Panc1 (cell line): ENCODE measurements at regions not wholly inside any gene's neighbourhood (a gene's known extent, or its start where the extent isn't known, plus 50 kb on each side); places are given as distances from the start of the nearest gene placed in this dataset.

ENCODE experiments used
- ATAC-seq: fragments of 200-7000 bp; cut with Tn5 transposase; 2 replicates; pipeline ENCODE4 v1.9.1; 2020; ENCODE audit warnings: mild to moderate bottlenecking, moderate library complexity
- BruUV-seq: library from RNA; stranded (reverse); fragments of 400-500 nt; replicated peaks from 2 replicates; lab custom pipeline; 2021; lab: Mats Ljungman, UMichigan
- CTCF ChIA-PET: fragments of 300-600 bp; sonication (Branson Sonifier 250); formaldehyde crosslinking; loops from one replicate; lab custom pipeline; 2022; ENCODE audit warnings: antibody characterized with exemption; lab: Charles Lee
- POLR2A ChIA-PET: fragments of 300-600 bp; sonication (Branson Sonifier 250); formaldehyde crosslinking; loops from one replicate; lab custom pipeline; 2022; ENCODE audit warnings: antibody characterized with exemption; lab: Charles Lee
- DNase-seq: peaks from one replicate; pipeline ENCODE4 v3.0.0-alpha.2; 2010; ENCODE audit warnings: low read depth, low spot score
- H3K27ac ChIP-seq: 2 replicates; pipeline ENCODE4 v1.5.1; 2011; ENCODE audit warnings: mild to moderate bottlenecking, low read length, inconsistent platforms
- H3K27me3 ChIP-seq: fragments of 200-500 bp; sonication (Bioruptor generic); 2 replicates; pipeline ENCODE4 v1.6.0; 2014; ENCODE audit warnings: low read length, inconsistent platforms; ENCODE audit not compliant: control insufficient read depth, insufficient read depth
- H3K36me3 ChIP-seq: fragments of 200-500 bp; sonication (Bioruptor generic); 2 replicates; pipeline ENCODE4 v1.5.1; 2014; ENCODE audit warnings: inconsistent platforms, mild to moderate bottlenecking, low read length, moderate library complexity; ENCODE audit not compliant: control insufficient read depth, insufficient read depth
- H3K4me1 ChIP-seq: 2 replicates; pipeline ENCODE4 v1.5.1; 2011; ENCODE audit warnings: inconsistent platforms, mild to moderate bottlenecking, low read length, moderate library complexity; ENCODE audit not compliant: control insufficient read depth, insufficient read depth
- H3K4me3 ChIP-seq, 2 experiments: 2 replicates each; pipeline ENCODE4 v1.5.1; 2011 to 2012; ENCODE audit warnings: low read depth in 2 of 2, low read length in 2 of 2, mild to moderate bottlenecking in 2 of 2, inconsistent platforms in 1 of 2, moderate library complexity in 1 of 2
- H3K9me3 ChIP-seq: fragments of 200-500 bp; sonication (Bioruptor generic); 2 replicates; pipeline ENCODE4 v1.5.1; 2014; ENCODE audit warnings: low read depth, mild to moderate bottlenecking, inconsistent platforms, low read length, moderate library complexity; ENCODE audit not compliant: control insufficient read depth, insufficient read depth
- POLR2AphosphoS5 ChIP-seq: IDR thresholded peaks from 2 replicates; pipeline ENCODE4 v1.6.1; 2012; ENCODE audit warnings: mild to moderate bottlenecking, low read depth, low read length, moderate library complexity
- REST ChIP-seq, 2 experiments: IDR thresholded peaks; 2 replicates each; pipeline ENCODE4 v1.6.1; 2011 to 2012; ENCODE audit warnings: low read depth in 2 of 2, control low read depth in 1 of 2, low read length in 1 of 2, mild to moderate bottlenecking in 1 of 2, moderate library complexity in 1 of 2; ENCODE audit not compliant: insufficient read depth in 1 of 2
- SIN3A ChIP-seq: IDR thresholded peaks from 2 replicates; pipeline ENCODE4 v1.6.1; 2012; ENCODE audit warnings: low read depth, mild to moderate bottlenecking, low read length, moderate library complexity, borderline replicate concordance; ENCODE audit not compliant: insufficient read depth
- TCF7L2 ChIP-seq: IDR thresholded peaks from 2 replicates; pipeline ENCODE4 v1.6.1; 2011; ENCODE audit warnings: mild to moderate bottlenecking, low read depth, low read length, inconsistent platforms
- in situ Hi-C: cut with HindIII; loops from 2 replicates; pipeline ENCODE4 v1.10.0; 2016; ENCODE audit warnings: low sequenced_read_pairs, low pct_unique_long_range_greater_than_20kb
- intact Hi-C: fragments of 100-400 bp; cut with micrococcal nuclease; formaldehyde crosslinking; loops from one replicate; pipeline ENCODE4 v1.10.0; 2022; ENCODE audit not compliant: unreplicated experiment
- TF ChIP-seq, protein P1 (sequence below): fragments of 450-650 bp; IDR thresholded peaks from 2 replicates; pipeline ENCODE4 v1.5.1; 2017; ENCODE audit warnings: mild to moderate bottlenecking

DNA sequence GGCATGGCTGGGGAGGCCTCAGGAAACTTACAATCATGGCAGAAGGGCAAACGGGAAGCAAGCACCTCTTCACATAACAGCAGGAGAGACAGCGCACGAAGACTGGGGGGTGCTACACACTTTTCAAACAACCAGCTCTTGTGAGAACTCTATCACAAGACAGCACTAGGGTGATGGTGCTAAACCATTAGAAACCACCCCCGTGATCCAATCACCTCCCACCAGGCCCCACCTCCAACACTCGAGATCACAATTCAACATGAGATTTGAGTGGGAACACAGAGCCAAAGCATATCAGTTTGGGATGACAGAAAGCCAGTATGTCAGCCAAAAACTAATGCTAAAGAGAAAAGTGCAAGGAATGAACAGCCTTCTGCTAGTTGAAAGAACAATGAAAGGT is 309.8 kb upstream of the CCDC54 start:
- H3K4me1 ChIP-seq: no peaks in the 10 kb centered on the region
- ATAC-seq (no peak), DNase-seq (no peak)
- no peak overlapping the region for H3K4me3 ChIP-seq
- no peaks in the 10 kb centered on the region for H3K9me3 ChIP-seq
- H3K27ac ChIP-seq: no peak overlapping the region
- in situ Hi-C loops (no loop called here), intact Hi-C loops (loop anchor here (10.0 kb wide), 2 partner anchors 453 to 1383 kb away; no protein-coding TSS in a partner anchor)
- POLR2A ChIA-PET: no interaction called here
- CTCF ChIA-PET: no interaction called here
- no peaks in the 10 kb centered on the region; the same call in 1 of the 2 replicates for H3K36me3 ChIP-seq
- TF ChIP-seq SIN3A (no peak), POLR2AphosphoS5 (no peak), REST (IDR thresholded peaks at IDR 0.05; ENCODE audit: insufficient read depth in 1 of 2, low read depth in 2 of 2, low read length in 1 of 2) (no peak), TCF7L2 (no peak)
- TF ChIP-seq, protein P1, sequence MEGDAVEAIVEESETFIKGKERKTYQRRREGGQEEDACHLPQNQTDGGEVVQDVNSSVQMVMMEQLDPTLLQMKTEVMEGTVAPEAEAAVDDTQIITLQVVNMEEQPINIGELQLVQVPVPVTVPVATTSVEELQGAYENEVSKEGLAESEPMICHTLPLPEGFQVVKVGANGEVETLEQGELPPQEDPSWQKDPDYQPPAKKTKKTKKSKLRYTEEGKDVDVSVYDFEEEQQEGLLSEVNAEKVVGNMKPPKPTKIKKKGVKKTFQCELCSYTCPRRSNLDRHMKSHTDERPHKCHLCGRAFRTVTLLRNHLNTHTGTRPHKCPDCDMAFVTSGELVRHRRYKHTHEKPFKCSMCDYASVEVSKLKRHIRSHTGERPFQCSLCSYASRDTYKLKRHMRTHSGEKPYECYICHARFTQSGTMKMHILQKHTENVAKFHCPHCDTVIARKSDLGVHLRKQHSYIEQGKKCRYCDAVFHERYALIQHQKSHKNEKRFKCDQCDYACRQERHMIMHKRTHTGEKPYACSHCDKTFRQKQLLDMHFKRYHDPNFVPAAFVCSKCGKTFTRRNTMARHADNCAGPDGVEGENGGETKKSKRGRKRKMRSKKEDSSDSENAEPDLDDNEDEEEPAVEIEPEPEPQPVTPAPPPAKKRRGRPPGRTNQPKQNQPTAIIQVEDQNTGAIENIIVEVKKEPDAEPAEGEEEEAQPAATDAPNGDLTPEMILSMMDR: no peak
- no peaks in the 10 kb centered on the region for H3K27me3 ChIP-seq
- no TSS peak for BruUV-seq

DNA sequence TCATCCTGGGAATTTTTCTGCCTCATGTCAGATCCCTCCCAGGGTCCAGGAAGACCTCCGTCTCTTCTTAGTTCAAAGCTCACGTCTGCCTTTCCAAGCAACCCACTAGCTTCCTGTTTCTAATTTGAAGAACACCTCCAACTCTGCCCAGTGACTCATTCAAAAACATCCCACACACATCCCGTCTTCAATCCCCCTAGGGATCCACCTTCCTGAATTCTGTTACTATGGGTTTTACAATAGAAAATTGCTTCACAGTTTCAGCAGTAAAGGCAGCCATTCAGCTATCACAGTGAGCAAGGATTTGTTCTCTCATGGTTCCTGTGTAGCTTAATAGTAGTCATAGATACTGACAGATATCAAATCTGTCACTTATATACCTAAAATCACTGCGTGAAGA is 308.3 kb upstream of the CCDC54 start:
- POLR2A ChIA-PET: no interaction called here
- in situ Hi-C loops: no loop called here
- H3K4me1 ChIP-seq: no peaks in the 10 kb centered on the region

More for the DNA sequence above, 308.3 kb upstream of the CCDC54 start:
- CTCF ChIA-PET: no interaction called here
- H3K27me3 ChIP-seq: no peaks in the 10 kb centered on the region
- H3K27ac ChIP-seq: no peak overlapping the region
- no peak overlapping the region for H3K4me3 ChIP-seq
- TF ChIP-seq SIN3A: no peak
- no peak for TF ChIP-seq TCF7L2
- no peak for TF ChIP-seq REST (IDR thresholded peaks at IDR 0.05; ENCODE audit: insufficient read depth in 1 of 2, low read depth in 2 of 2, low read length in 1 of 2)
- TF ChIP-seq, protein P1: no peak
- no peak for TF ChIP-seq POLR2AphosphoS5
- no TSS peak for BruUV-seq
- H3K9me3 ChIP-seq: no peaks in the 10 kb centered on the region
- DNase-seq: no peak
- intact Hi-C loops: loop anchor here (10.0 kb wide), 2 partner anchors 454 to 1384 kb away; no protein-coding TSS in a partner anchor
- ATAC-seq: no peak
- no peaks in the 10 kb centered on the region; the same call in 1 of the 2 replicates for H3K36me3 ChIP-seq
